ENCODE measurements at regions not wholly inside any gene's neighbourhood (a gene's known extent, or its start where the extent isn't known, plus 50 kb on each side); places are given as distances from the start of the nearest gene placed in this dataset.

DNA sequence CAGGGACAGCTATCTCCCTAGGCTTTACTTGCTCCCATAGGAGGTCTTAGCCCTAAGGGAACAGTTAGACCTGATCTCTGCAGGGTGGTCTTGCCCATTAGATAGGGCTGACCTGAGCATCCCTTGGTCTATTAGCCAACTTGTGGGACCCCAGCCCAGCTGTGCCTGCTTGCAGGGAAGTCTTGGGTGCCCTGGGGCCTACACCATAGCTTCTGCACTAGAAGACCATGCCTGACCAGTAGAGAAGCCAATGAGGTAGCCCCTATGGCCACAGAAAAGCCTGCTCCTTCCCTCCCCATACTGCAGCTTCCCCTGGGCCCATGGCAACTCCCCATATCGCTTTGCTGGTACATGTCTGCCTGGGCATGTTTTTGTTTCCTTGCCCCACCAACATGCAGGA is 1049.1 kb downstream of the TRHDE start:
- no peaks in the 10 kb centered on the region for H3K27me3 ChIP-seq (ENCODE audit: insufficient read depth, low read length)
- no peak overlapping the region for H2BK20ac ChIP-seq (ENCODE audit: low read depth, low read length, poor library complexity, severe bottlenecking)
- no peak overlapping the region for H2BK5ac ChIP-seq (ENCODE audit: insufficient read length, low read length)
- Mint-ChIP-seq H3K4me1 (no peaks in the 10 kb centered on the region), H3K36me3 (ENCODE audit: insufficient read depth in 1 of 3, low read depth in 3 of 3) (peaks cover 10 to 25% (median 12%) of the 10 kb centered on the region in 3 experiments), H3K4me3 (no peak overlapping the region), H3K27me3 (ENCODE audit: low read depth) (no peaks in the 10 kb centered on the region), H3K27ac (no peak overlapping the region), H3K9me3 (peaks cover 24 to 29% of the 10 kb centered on the region in 2 experiments)
- H3K23me2 ChIP-seq (ENCODE audit: insufficient read length, low read depth, low read length, poor library complexity, severe bottlenecking) = no peaks in the 10 kb centered on the region
- H3K4ac ChIP-seq (ENCODE audit: low read depth, low read length) = no peak overlapping the region
- H3K23ac ChIP-seq (ENCODE audit: insufficient read length, low read depth, low read length) = no peak overlapping the region
- no peak for DNase-seq
- H4K8ac ChIP-seq (replicated peaks; ENCODE audit: insufficient read length, low read depth, low read length) = no peak overlapping the region
- WGBS (ENCODE audit: extremely low coverage, insufficient read length, low lambda C conversion rate) = no CpG with 5 or more reads among the region's 1 CpG
- H3K27ac ChIP-seq (ENCODE audit: insufficient read length, low read depth, low read length) = no peak overlapping the region
- H3K79me2 ChIP-seq (ENCODE audit: insufficient read depth, low read length) = no peaks in the 10 kb centered on the region
- no peaks in the 10 kb centered on the region for H3K9me3 ChIP-seq (ENCODE audit: control insufficient read depth, low read depth, low read length)
- H2BK120ac ChIP-seq (ENCODE audit: low read depth, low read length, poor library complexity, severe bottlenecking) = no peak overlapping the region
- H3K14ac ChIP-seq (ENCODE audit: insufficient read depth, low read length) = no peak overlapping the region
- no peaks in the 10 kb centered on the region for H4K20me1 ChIP-seq (ENCODE audit: control insufficient read depth, insufficient read depth, insufficient read length)
- TF ChIP-seq, protein P1, sequence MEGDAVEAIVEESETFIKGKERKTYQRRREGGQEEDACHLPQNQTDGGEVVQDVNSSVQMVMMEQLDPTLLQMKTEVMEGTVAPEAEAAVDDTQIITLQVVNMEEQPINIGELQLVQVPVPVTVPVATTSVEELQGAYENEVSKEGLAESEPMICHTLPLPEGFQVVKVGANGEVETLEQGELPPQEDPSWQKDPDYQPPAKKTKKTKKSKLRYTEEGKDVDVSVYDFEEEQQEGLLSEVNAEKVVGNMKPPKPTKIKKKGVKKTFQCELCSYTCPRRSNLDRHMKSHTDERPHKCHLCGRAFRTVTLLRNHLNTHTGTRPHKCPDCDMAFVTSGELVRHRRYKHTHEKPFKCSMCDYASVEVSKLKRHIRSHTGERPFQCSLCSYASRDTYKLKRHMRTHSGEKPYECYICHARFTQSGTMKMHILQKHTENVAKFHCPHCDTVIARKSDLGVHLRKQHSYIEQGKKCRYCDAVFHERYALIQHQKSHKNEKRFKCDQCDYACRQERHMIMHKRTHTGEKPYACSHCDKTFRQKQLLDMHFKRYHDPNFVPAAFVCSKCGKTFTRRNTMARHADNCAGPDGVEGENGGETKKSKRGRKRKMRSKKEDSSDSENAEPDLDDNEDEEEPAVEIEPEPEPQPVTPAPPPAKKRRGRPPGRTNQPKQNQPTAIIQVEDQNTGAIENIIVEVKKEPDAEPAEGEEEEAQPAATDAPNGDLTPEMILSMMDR (conservative IDR thresholded peaks at IDR 0.05) = no peak
- H2BK12ac ChIP-seq (ENCODE audit: insufficient read length, low read depth, low read length) = no peak overlapping the region
- no peak overlapping the region for H3K9ac ChIP-seq (ENCODE audit: extremely low read depth, insufficient read length, low read length)
- no peak overlapping the region for H3K56ac ChIP-seq (ENCODE audit: insufficient read length, low read depth, low read length)
- H4K91ac ChIP-seq (ENCODE audit: insufficient read length, low read depth, low read length) = no peak overlapping the region
- H3K79me1 ChIP-seq (ENCODE audit: insufficient read depth, low read depth, low read length, poor library complexity, severe bottlenecking) = no peaks in the 10 kb centered on the region
- no peak overlapping the region for H2BK15ac ChIP-seq (ENCODE audit: low read depth, low read length)
- H3K4me2 ChIP-seq (ENCODE audit: insufficient read depth, insufficient read length, low read length) = no peak overlapping the region
- H2AFZ ChIP-seq (ENCODE audit: low read length) = no peak overlapping the region
- no peak overlapping the region for H4K5ac ChIP-seq (ENCODE audit: insufficient read length, low read depth, low read length)
- H2AK5ac ChIP-seq (ENCODE audit: insufficient read length, low read length) = no peak overlapping the region
- H3K4me1 ChIP-seq (ENCODE audit: insufficient read depth, low read length) = no peaks in the 10 kb centered on the region; the same call in 1 of the 2 replicates
- no peak overlapping the region for H3K18ac ChIP-seq (ENCODE audit: insufficient read length, low read depth, low read length)
- no peak overlapping the region for H3T11ph ChIP-seq (ENCODE audit: low read length)

All from H9 (cell line).